PC-9 (cell line): ENCODE measurements at regions not wholly inside any gene's neighbourhood (a gene's known extent, or its start where the extent isn't known, plus 50 kb on each side); places are given as distances from the start of the nearest gene placed in this dataset.

Experiments used
- EZH2 ChIP-seq: fragments of 200-600 bp; sonication (generic); IDR thresholded peaks from 2 replicates; pipeline ENCODE4 v1.8.0; 2017; ENCODE audit warnings: antibody characterized with exemption, low read depth
- TF ChIP-seq, protein P1 (sequence below): fragments of 200-600 bp; sonication (generic); conservative IDR thresholded peaks from 2 replicates; pipeline ENCODE4 v1.6.1; 2017; ENCODE audit warnings: mixed run types, antibody characterized with exemption, mild to moderate bottlenecking, moderate library complexity

GRCh38 chr18:78246588-78246987 lies 733.0 kb upstream of the SALL3 start:
- TF ChIP-seq, protein P1, sequence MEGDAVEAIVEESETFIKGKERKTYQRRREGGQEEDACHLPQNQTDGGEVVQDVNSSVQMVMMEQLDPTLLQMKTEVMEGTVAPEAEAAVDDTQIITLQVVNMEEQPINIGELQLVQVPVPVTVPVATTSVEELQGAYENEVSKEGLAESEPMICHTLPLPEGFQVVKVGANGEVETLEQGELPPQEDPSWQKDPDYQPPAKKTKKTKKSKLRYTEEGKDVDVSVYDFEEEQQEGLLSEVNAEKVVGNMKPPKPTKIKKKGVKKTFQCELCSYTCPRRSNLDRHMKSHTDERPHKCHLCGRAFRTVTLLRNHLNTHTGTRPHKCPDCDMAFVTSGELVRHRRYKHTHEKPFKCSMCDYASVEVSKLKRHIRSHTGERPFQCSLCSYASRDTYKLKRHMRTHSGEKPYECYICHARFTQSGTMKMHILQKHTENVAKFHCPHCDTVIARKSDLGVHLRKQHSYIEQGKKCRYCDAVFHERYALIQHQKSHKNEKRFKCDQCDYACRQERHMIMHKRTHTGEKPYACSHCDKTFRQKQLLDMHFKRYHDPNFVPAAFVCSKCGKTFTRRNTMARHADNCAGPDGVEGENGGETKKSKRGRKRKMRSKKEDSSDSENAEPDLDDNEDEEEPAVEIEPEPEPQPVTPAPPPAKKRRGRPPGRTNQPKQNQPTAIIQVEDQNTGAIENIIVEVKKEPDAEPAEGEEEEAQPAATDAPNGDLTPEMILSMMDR = no peak
- no peak for TF ChIP-seq EZH2
